Naive thymus-derived CD8-positive, alpha-beta T cell (primary cell): ENCODE measurements at regions not wholly inside any gene's neighbourhood (a gene's known extent, or its start where the extent isn't known, plus 50 kb on each side); places are given as distances from the start of the nearest gene placed in this dataset.

Experiments used
- ATAC-seq, 2 donors: fragments of 150-1000 bp; cut with Tn5 transposase in 1 of 2; sonication (Bioruptor Pico), chemical (Tn5 transposase) in 1 of 2; 1 replicate in 1 of 2; 2 replicates in 1 of 2; pipeline ENCODE4 v1.10.0; 2021; ENCODE audit warnings: mild to moderate bottlenecking in 2 of 2, moderate library complexity in 2 of 2
- POLR2A ChIA-PET: fragments of 350-600 bp; sonication (Branson Sonifier 250); formaldehyde crosslinking; loops from one replicate; lab custom pipeline; 2021; ENCODE audit warnings: antibody characterized with exemption; lab: Charles Lee
- DNase-seq, 10 donors: peaks; one replicate each; pipeline versions ENCODE4 v3.0.0 to v3.0.0-alpha.2; 2020 to 2022
- H3K27ac Mint-ChIP-seq, 10 donors: one replicate each; pipeline ENCODE4 v1.8.0; 2020 to 2022; ENCODE audit warnings: mild to moderate bottlenecking in 10 of 10, mixed read lengths in 10 of 10, moderate library complexity in 4 of 10, inconsistent platforms in 1 of 10
- H3K27me3 Mint-ChIP-seq, 5 donors: one replicate each; pipeline ENCODE4 v1.8.0; 2021 to 2022; ENCODE audit warnings: mixed read lengths in 5 of 5
- H3K36me3 Mint-ChIP-seq, 3 donors: one replicate each; pipeline ENCODE4 v1.8.0; 2020 to 2022; ENCODE audit warnings: mixed read lengths in 3 of 3, mild to moderate bottlenecking in 2 of 3, inconsistent platforms in 1 of 3
- H3K4me1 Mint-ChIP-seq, 4 donors: one replicate each; pipeline ENCODE4 v1.8.0; 2021 to 2022; ENCODE audit warnings: mixed read lengths in 4 of 4
- H3K4me3 Mint-ChIP-seq, 10 donors: one replicate each; pipeline ENCODE4 v1.8.0; 2020 to 2022; ENCODE audit warnings: mild to moderate bottlenecking in 10 of 10, mixed read lengths in 10 of 10, moderate library complexity in 6 of 10, inconsistent platforms in 1 of 10
- H3K9me3 Mint-ChIP-seq, 9 donors: one replicate each; pipeline ENCODE4 v1.8.0; 2020 to 2022; ENCODE audit warnings: mixed read lengths in 9 of 9, mild to moderate bottlenecking in 3 of 9, inconsistent platforms in 1 of 9, moderate library complexity in 1 of 9

GRCh38 chr9:38146844-38147243 lies 77.8 kb upstream of the SHB start:
- no peak for DNase-seq
- no peaks in the 10 kb centered on the region for H3K36me3 Mint-ChIP-seq
- POLR2A ChIA-PET = no interaction called here
- peaks cover 7 to 37% (median 30%) of the 10 kb centered on the region in 5 donors for H3K27me3 Mint-ChIP-seq
- H3K27ac Mint-ChIP-seq = no peak overlapping the region
- no peaks in the 10 kb centered on the region for H3K4me1 Mint-ChIP-seq
- H3K9me3 Mint-ChIP-seq = no peaks in the 10 kb centered on the region
- H3K4me3 Mint-ChIP-seq = no peak overlapping the region
- ATAC-seq = no peak

DNA sequence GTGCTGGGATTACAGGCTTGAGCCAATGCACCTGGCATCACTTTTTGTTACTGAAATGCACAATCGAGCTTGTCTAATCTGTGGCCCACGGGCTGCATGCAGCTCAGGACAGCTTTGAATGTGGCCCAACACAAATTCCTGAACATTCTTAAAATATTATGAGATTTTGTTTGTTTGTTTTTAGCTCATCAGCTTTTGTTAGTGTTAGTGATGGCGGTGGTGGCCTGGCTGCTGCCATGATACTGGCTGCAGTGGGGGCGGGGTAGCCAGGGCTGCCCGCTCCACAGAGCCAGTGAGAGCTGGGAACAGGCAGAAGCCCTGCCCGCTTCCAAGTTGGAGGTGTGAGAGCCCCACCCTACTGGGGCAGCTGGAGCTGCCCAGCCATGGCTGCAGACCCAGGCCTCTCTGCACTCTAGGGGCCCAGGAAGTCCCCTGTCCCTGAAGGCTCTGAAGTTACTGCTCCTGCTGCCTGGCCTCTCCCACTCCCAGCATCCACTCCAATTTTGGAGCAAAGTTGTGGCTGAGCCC lies 76.6 kb upstream of the SHB start:
- ATAC-seq = no peak
- H3K27me3 Mint-ChIP-seq = peaks cover 12 to 41% (median 39%) of the 10 kb centered on the region in 5 donors
- POLR2A ChIA-PET = no interaction called here

GRCh38 chr9:38144421-38144820 lies 75.4 kb upstream of the SHB start:
- Mint-ChIP-seq H3K9me3 (peaks cover 0 to 2% (median 0%) of the 10 kb centered on the region in 9 donors), H3K27me3 (peaks cover 14 to 41% (median 38%) of the 10 kb centered on the region in 5 donors), H3K27ac (no peak overlapping the region), H3K4me1 (no peaks in the 10 kb centered on the region), H3K4me3 (no peak overlapping the region), H3K36me3 (no peaks in the 10 kb centered on the region)
- POLR2A ChIA-PET = no interaction called here
- DNase-seq = no peak
- ATAC-seq = no peak

More for the DNA sequence above, 76.6 kb upstream of the SHB start:
- no peaks in the 10 kb centered on the region for H3K36me3 Mint-ChIP-seq
- no peak overlapping the region for H3K27ac Mint-ChIP-seq
- no peak for DNase-seq
- H3K4me1 Mint-ChIP-seq = no peaks in the 10 kb centered on the region
- peaks cover 0 to 2% (median 0%) of the 10 kb centered on the region in 9 donors for H3K9me3 Mint-ChIP-seq
- H3K4me3 Mint-ChIP-seq = no peak overlapping the region

- Mint-ChIP-seq H3K27me3 (peaks cover 13 to 44% (median 36%) of the 10 kb centered on the region in 5 donors), H3K4me1 (no peaks in the 10 kb centered on the region), H3K36me3 (no peaks in the 10 kb centered on the region), H3K4me3 (no peak overlapping the region), H3K27ac (no peak overlapping the region), H3K9me3 (peaks cover 0 to 2% (median 0%) of the 10 kb centered on the region in 9 donors)
- POLR2A ChIA-PET = no interaction called here
- no peak for ATAC-seq
- no peak for DNase-seq
Observed at GRCh38 chr9:38141746-38142591, 72.9 kb upstream of the SHB start.

DNA sequence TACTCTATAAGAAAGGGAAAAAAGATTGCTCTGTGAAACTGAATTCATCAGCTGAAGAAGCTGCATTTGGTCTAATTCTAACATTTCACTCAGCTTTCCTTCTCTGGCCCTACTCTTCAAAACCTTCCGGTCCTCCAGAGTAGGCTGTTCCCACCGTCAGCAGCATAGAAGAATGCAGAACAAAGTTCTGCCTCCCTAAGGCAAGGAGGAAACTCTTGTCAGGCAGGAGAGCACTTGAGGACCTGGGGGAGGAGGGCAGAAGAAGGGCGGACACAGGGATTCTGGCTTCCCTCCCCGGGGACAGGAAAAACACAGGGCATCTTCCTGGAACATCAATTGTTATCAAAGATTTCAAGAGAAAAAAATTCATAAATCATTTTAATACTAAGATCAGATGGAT lies 69.2 kb upstream of the SHB start:
- peaks cover 11 to 40% (median 34%) of the 10 kb centered on the region in 5 donors for H3K27me3 Mint-ChIP-seq
- H3K9me3 Mint-ChIP-seq = peaks cover 0 to 2% (median 0%) of the 10 kb centered on the region in 9 donors
- H3K4me3 Mint-ChIP-seq = no peak overlapping the region
- ATAC-seq (no peak), DNase-seq (no peak)
- no peaks in the 10 kb centered on the region for H3K4me1 Mint-ChIP-seq
- no peaks in the 10 kb centered on the region for H3K36me3 Mint-ChIP-seq
- no peak overlapping the region for H3K27ac Mint-ChIP-seq
- POLR2A ChIA-PET = no interaction called here

- H3K4me3 Mint-ChIP-seq = no peak overlapping the region
- no peaks in the 10 kb centered on the region for H3K4me1 Mint-ChIP-seq
- ATAC-seq (no peak), DNase-seq (no peak)
- POLR2A ChIA-PET = no interaction called here
- no peak overlapping the region for H3K27ac Mint-ChIP-seq
- peaks cover 0 to 2% (median 0%) of the 10 kb centered on the region in 9 donors for H3K9me3 Mint-ChIP-seq
- no peaks in the 10 kb centered on the region for H3K36me3 Mint-ChIP-seq
- peaks cover 11 to 39% (median 35%) of the 10 kb centered on the region in 5 donors for H3K27me3 Mint-ChIP-seq
Observed at GRCh38 chr9:38137342-38137741, 68.3 kb upstream of the SHB start.

GRCh38 chr9:38136386-38136785 lies 67.4 kb upstream of the SHB start:
- DNase-seq (no peak), ATAC-seq (no peak)
- Mint-ChIP-seq H3K27me3 (peaks cover 11 to 32% (median 30%) of the 10 kb centered on the region in 5 donors), H3K4me1 (no peaks in the 10 kb centered on the region), H3K4me3 (no peak overlapping the region), H3K36me3 (no peaks in the 10 kb centered on the region), H3K27ac (no peak overlapping the region), H3K9me3 (no peaks in the 10 kb centered on the region)
- POLR2A ChIA-PET = no interaction called here

GRCh38 chr9:38134611-38135237 lies 65.7 kb upstream of the SHB start:
- ATAC-seq = no peak
- Mint-ChIP-seq H3K27me3 (peaks cover 4 to 20% (median 16%) of the 10 kb centered on the region in 5 donors), H3K27ac (no peak overlapping the region), H3K4me3 (no peak overlapping the region), H3K9me3 (no peaks in the 10 kb centered on the region), H3K36me3 (no peaks in the 10 kb centered on the region), H3K4me1 (no peaks in the 10 kb centered on the region)
- POLR2A ChIA-PET = no interaction called here
- DNase-seq = no peak

DNA sequence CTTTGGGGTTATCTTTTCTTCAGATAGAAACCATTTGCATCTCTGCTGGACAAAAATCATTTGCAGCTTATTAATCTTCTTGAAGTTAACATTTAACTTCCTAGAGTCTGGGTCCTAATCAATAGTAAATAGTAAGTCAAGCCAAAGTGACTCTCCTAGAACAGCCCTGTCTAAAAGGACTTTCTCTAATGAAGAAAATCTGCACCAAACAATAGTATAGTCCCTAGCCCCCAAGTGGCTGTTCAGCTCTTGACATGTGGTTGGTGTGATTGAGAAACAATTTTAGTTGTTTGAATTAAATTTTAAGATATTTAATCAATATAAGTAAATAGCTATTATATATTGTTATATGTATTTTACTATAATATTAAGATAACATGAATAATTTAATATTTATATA lies 64.6 kb upstream of the SHB start:
- DNase-seq = no peak
- peaks cover 4 to 17% (median 13%) of the 10 kb centered on the region in 5 donors for H3K27me3 Mint-ChIP-seq
- no peak overlapping the region for H3K4me3 Mint-ChIP-seq
- ATAC-seq = no peak
- no peaks in the 10 kb centered on the region for H3K4me1 Mint-ChIP-seq
- H3K9me3 Mint-ChIP-seq = no peaks in the 10 kb centered on the region
- no peaks in the 10 kb centered on the region for H3K36me3 Mint-ChIP-seq
- POLR2A ChIA-PET = no interaction called here
- H3K27ac Mint-ChIP-seq = no peak overlapping the region

GRCh38 chr9:38132956-38133355 lies 63.9 kb upstream of the SHB start:
- POLR2A ChIA-PET = no interaction called here

DNA sequence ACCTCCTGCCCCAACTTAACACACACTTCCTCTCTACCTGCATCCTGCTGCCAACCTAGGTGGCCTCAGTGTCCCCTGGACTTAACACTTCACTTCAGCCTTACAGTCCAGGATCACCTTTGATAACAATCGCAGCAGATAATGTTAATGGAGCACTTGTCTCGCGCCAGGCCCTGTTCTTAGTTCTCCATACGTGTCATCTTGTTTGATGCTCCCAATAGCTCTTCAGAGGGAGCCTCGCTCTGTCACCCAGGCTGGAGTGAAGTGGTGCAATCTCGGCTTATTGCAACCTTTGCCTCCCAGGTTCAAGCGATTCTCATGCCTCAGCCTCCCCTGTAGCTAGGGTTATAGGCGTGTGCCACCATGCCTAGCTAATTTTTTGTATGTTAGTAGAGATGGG lies 62.7 kb upstream of the SHB start:
- ATAC-seq = no peak
- POLR2A ChIA-PET = no interaction called here

More at GRCh38 chr9:38132956-38133355, 63.9 kb upstream of the SHB start:
- Mint-ChIP-seq H3K4me3 (no peak overlapping the region), H3K27me3 (peaks cover 4 to 17% (median 13%) of the 10 kb centered on the region in 5 donors), H3K27ac (no peak overlapping the region), H3K4me1 (no peaks in the 10 kb centered on the region), H3K9me3 (no peaks in the 10 kb centered on the region), H3K36me3 (no peaks in the 10 kb centered on the region)
- ATAC-seq (no peak), DNase-seq (no peak)

GRCh38 chr9:38130724-38131123 lies 61.7 kb upstream of the SHB start:
- H3K27me3 Mint-ChIP-seq = peaks cover 11 to 21% (median 18%) of the 10 kb centered on the region in 5 donors
- POLR2A ChIA-PET = no interaction called here

More for the DNA sequence above, 62.7 kb upstream of the SHB start:
- H3K27ac Mint-ChIP-seq = no peak overlapping the region
- H3K27me3 Mint-ChIP-seq = peaks cover 6 to 17% (median 9%) of the 10 kb centered on the region in 5 donors
- DNase-seq = no peak
- H3K36me3 Mint-ChIP-seq = no peaks in the 10 kb centered on the region
- no peaks in the 10 kb centered on the region for H3K4me1 Mint-ChIP-seq
- no peaks in the 10 kb centered on the region for H3K9me3 Mint-ChIP-seq
- H3K4me3 Mint-ChIP-seq = no peak overlapping the region

GRCh38 chr9:38129366-38129765 lies 60.3 kb upstream of the SHB start:
- POLR2A ChIA-PET = no interaction called here
- H3K4me1 Mint-ChIP-seq = no peaks in the 10 kb centered on the region
- no peaks in the 10 kb centered on the region for H3K36me3 Mint-ChIP-seq
- H3K4me3 Mint-ChIP-seq = no peak overlapping the region
- no peak for ATAC-seq
- no peak for DNase-seq
- peaks cover 0 to 2% (median 0%) of the 10 kb centered on the region in 9 donors for H3K9me3 Mint-ChIP-seq
- peaks cover 11 to 29% (median 21%) of the 10 kb centered on the region in 5 donors for H3K27me3 Mint-ChIP-seq
- H3K27ac Mint-ChIP-seq = no peak overlapping the region

More at GRCh38 chr9:38130724-38131123, 61.7 kb upstream of the SHB start:
- Mint-ChIP-seq H3K36me3 (no peaks in the 10 kb centered on the region), H3K4me3 (no peak overlapping the region), H3K4me1 (no peaks in the 10 kb centered on the region), H3K27ac (no peak overlapping the region), H3K9me3 (no peaks in the 10 kb centered on the region)
- no peak for ATAC-seq
- DNase-seq = no peak
